Ectodermal cell (in vitro differentiated cells): ENCODE measurements at regions not wholly inside any gene's neighbourhood (a gene's known extent, or its start where the extent isn't known, plus 50 kb on each side); places are given as distances from the start of the nearest gene placed in this dataset.

ENCODE experiments used
- H3K27ac ChIP-seq: 2 replicates; pipeline ENCODE4 v1.7.0; 2013; ENCODE audit warnings: mild to moderate bottlenecking, low read depth, low read length; ENCODE audit not compliant: insufficient read depth, poor library complexity, severe bottlenecking
- H3K27me3 ChIP-seq: 2 replicates; pipeline ENCODE4 v1.7.0; 2013; ENCODE audit warnings: mild to moderate bottlenecking, low read length; ENCODE audit not compliant: insufficient read depth, control insufficient read depth, poor library complexity, severe bottlenecking
- H3K36me3 ChIP-seq: one replicate; pipeline ENCODE4 v1.7.0; 2013; ENCODE audit warnings: low read length; ENCODE audit not compliant: control insufficient read depth, insufficient read depth
- H3K4me1 ChIP-seq: one replicate; pipeline ENCODE4 v1.7.0; 2013; ENCODE audit warnings: low read length; ENCODE audit not compliant: control insufficient read depth, insufficient read depth
- H3K4me3 ChIP-seq: 2 replicates; pipeline ENCODE4 v1.7.0; 2013; ENCODE audit warnings: low read depth, low read length, control low read depth; ENCODE audit not compliant: insufficient read depth
- H3K9me3 ChIP-seq: 2 replicates; pipeline ENCODE4 v1.7.0; 2013; ENCODE audit warnings: mild to moderate bottlenecking, low read length, moderate library complexity; ENCODE audit not compliant: control insufficient read depth
- WGBS, 2 experiments: methylation state at CpG; one replicate each; pipeline ENCODE4 v1.1.7; 2013; ENCODE audit warnings: missing lambda C conversion rate in 2 of 2; 5-methylcytosine and 5-hydroxymethylcytosine counted together

- Histone ChIP-seq H3K36me3 (no peaks in the 10 kb centered on the region), H3K9me3 (no peaks in the 10 kb centered on the region), H3K4me3 (no peak overlapping the region), H3K27ac (no peak overlapping the region), H3K27me3 (no peaks in the 10 kb centered on the region), H3K4me1 (no peaks in the 10 kb centered on the region)
- 100% methylated on average over 1 of the region's 4 CpGs for WGBS, 2 experiments
Observed at GRCh38 chr6:49072885-49073620, 390.0 kb downstream of the MMUT start.

DNA sequence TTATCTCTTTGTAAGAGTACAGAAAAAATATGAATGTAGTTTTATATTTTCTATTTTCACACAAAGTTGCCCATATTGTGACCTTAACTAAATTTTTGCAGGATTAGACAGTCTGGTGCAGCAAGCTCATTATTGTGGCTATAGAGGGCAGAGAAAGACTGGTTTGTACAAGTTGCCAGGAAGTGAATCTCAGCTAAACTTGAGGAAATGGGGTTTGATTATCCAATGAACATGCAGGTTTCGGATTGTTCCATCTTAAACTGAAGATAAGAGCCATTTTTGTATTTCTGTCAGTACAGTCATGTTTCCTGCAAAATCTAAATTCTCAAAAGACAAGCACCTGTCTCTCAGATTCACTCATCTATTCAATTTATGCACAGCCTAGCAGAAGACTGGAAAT, 390.9 kb downstream of the MMUT start:
- WGBS, 2 experiments: 92 to 93% methylated on average over 1 of the region's 1 CpG
- no peak overlapping the region for H3K4me3 ChIP-seq
- no peaks in the 10 kb centered on the region for H3K27me3 ChIP-seq
- H3K9me3 ChIP-seq: no peaks in the 10 kb centered on the region
- H3K4me1 ChIP-seq: no peaks in the 10 kb centered on the region
- no peaks in the 10 kb centered on the region for H3K36me3 ChIP-seq
- no peak overlapping the region for H3K27ac ChIP-seq

- H3K4me1 ChIP-seq: no peaks in the 10 kb centered on the region
- no peak overlapping the region for H3K27ac ChIP-seq
- H3K27me3 ChIP-seq: no peaks in the 10 kb centered on the region
- WGBS, 2 experiments: 93 to 95% methylated on average over 2 of the region's 2 CpGs
- no peaks in the 10 kb centered on the region for H3K9me3 ChIP-seq
- no peaks in the 10 kb centered on the region for H3K36me3 ChIP-seq
- no peak overlapping the region for H3K4me3 ChIP-seq
Observed at GRCh38 chr6:49070411-49070810, 392.6 kb downstream of the MMUT start.

DNA sequence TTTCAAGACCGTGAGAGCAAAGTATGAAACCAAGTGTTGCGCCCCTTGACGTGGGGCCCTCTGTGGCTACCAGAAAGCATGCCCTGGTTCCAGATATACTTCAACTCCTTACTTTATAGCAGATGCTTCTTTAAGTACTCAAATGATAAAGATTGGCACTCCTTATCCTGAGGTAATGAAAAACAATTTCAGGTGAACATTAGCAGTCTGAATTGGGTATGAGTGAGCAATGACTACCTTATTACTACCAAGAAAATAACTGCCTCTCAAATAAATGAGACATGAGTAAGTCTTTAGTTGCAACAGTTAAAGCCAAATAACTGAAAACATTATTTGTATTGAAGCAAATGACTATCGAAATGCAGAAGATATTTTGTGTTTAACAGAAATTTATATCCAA, 408.7 kb downstream of the MMUT start:
- WGBS, 2 experiments: 95 to 100% methylated on average over 3 to 4 of the region's 4 CpGs

GRCh38 chr6:49052901-49053300, 410.2 kb downstream of the MMUT start:
- WGBS, 2 experiments: 96 to 98% methylated on average over 2 of the region's 2 CpGs
- no peak overlapping the region for H3K4me3 ChIP-seq
- no peak overlapping the region for H3K27ac ChIP-seq
- no peaks in the 10 kb centered on the region for H3K9me3 ChIP-seq
- H3K36me3 ChIP-seq: no peaks in the 10 kb centered on the region
- no peaks in the 10 kb centered on the region for H3K4me1 ChIP-seq
- no peaks in the 10 kb centered on the region for H3K27me3 ChIP-seq

More for the DNA sequence above, 408.7 kb downstream of the MMUT start:
- no peak overlapping the region for H3K4me3 ChIP-seq
- H3K36me3 ChIP-seq: no peaks in the 10 kb centered on the region
- H3K27ac ChIP-seq: no peak overlapping the region
- no peaks in the 10 kb centered on the region for H3K27me3 ChIP-seq
- H3K9me3 ChIP-seq: no peaks in the 10 kb centered on the region
- no peaks in the 10 kb centered on the region for H3K4me1 ChIP-seq

GRCh38 chr6:49051281-49051680, 411.8 kb downstream of the MMUT start:
- no peaks in the 10 kb centered on the region for H3K4me1 ChIP-seq
- H3K9me3 ChIP-seq: no peaks in the 10 kb centered on the region
- H3K36me3 ChIP-seq: no peaks in the 10 kb centered on the region
- no peaks in the 10 kb centered on the region for H3K27me3 ChIP-seq
- no peak overlapping the region for H3K27ac ChIP-seq
- H3K4me3 ChIP-seq: no peak overlapping the region
- 85% methylated on average over 1 of the region's 1 CpG; no CpG with 5 or more reads in 1 of the 2 experiments for WGBS, 2 experiments

DNA sequence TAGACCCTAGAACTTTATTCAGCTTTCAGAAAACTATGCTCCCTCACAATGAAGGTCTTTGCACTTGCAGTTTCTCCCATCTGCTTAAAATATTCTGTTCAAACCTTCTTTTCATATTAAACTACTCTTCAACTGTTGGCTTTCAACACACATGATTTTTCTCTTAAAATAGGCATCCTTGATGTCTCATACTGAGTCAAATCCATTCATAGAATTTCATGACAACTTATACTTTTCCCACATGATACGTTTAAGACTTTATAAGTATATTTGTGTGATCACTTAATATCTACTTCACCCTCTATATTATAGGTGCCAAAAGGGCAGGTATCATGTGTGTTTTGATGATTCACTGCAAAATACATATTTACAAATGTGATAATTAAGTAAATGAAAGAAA, 412.5 kb downstream of the MMUT start:
- Histone ChIP-seq H3K36me3 (no peaks in the 10 kb centered on the region), H3K9me3 (no peaks in the 10 kb centered on the region), H3K4me3 (no peak overlapping the region), H3K27me3 (no peaks in the 10 kb centered on the region), H3K27ac (no peak overlapping the region), H3K4me1 (no peaks in the 10 kb centered on the region)
- WGBS, 2 experiments: no CpG with 5 or more reads among the region's 1 CpG

DNA sequence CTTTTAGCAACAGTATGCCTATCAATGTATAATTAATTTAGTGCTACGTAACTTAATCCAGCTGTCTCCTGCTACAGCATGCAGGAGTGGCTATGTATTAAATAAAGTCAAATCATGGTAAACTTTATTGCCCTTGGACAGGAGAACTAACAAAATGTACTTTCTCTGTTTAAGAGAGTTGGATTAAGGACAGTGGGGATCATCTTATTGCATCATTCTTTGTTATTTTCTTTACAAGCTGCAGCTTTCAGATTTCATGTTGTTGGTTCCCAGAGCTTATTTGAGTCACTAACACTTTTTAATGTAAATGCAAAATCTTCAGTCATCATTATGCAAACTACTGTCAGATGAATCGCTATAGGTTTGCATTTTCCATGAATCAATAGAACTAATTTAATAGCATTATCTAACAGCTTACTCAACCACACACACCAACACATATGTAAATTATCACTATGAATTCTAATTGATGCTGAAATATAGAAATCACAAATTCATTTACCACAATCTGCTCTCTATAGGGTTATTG, 424.7 kb downstream of the MMUT start:
- no peaks in the 10 kb centered on the region for H3K9me3 ChIP-seq
- no peaks in the 10 kb centered on the region for H3K27me3 ChIP-seq
- WGBS, 2 experiments: 100% methylated on average over 2 of the region's 2 CpGs
- no peak overlapping the region for H3K4me3 ChIP-seq
- no peaks in the 10 kb centered on the region for H3K36me3 ChIP-seq
- H3K4me1 ChIP-seq: no peaks in the 10 kb centered on the region
- H3K27ac ChIP-seq: no peak overlapping the region

- Histone ChIP-seq H3K27ac (no peak overlapping the region), H3K36me3 (no peaks in the 10 kb centered on the region), H3K9me3 (no peaks in the 10 kb centered on the region), H3K4me3 (no peak overlapping the region), H3K4me1 (no peaks in the 10 kb centered on the region), H3K27me3 (no peaks in the 10 kb centered on the region)
- WGBS, 2 experiments: 91 to 94% methylated on average over 1 of the region's 1 CpG
Observed at GRCh38 chr6:49030251-49031020, 432.6 kb downstream of the MMUT start.

- Histone ChIP-seq H3K27ac (no peak overlapping the region), H3K9me3 (no peaks in the 10 kb centered on the region), H3K36me3 (no peaks in the 10 kb centered on the region), H3K27me3 (no peaks in the 10 kb centered on the region), H3K4me3 (no peak overlapping the region), H3K4me1 (no peaks in the 10 kb centered on the region)
- WGBS, 2 experiments: 100% methylated on average over 1 to 2 of the region's 2 CpGs
Observed at GRCh38 chr6:49027644-49028043, 435.4 kb downstream of the MMUT start.
